ENCODE measurements at regions not wholly inside any gene's neighbourhood (a gene's known extent, or its start where the extent isn't known, plus 50 kb on each side); places are given as distances from the start of the nearest gene placed in this dataset.

GRCh38 chr16:13305019-13305755 lies 403.8 kb downstream of the SHISA9 start (continued):
- TF ChIP-seq POLR2H (tag; IDR thresholded peaks at IDR 0.05; ENCODE audit: low read depth) (no peak), ZEB2 (IDR thresholded peaks at IDR 0.05) (no peak), IRF1 (CRISPR knock-in tag; IDR thresholded peaks at IDR 0.05; ENCODE audit: borderline replicate concordance) (no peak), CTBP1 (IDR thresholded peaks at IDR 0.05; ENCODE audit: borderline replicate concordance) (no peak), MXI1 (IDR thresholded peaks at IDR 0.05; ENCODE audit: low read depth, low read length) (no peak), RAD21 (CRISPR knock-in tag; conservative IDR thresholded peaks at IDR 0.05 in 1 of 2, IDR thresholded peaks at IDR 0.05 in 1 of 2) (no peak), MTA2 (IDR thresholded peaks at IDR 0.05; ENCODE audit: low read depth) (no peak)

GRCh38 chr16:13306161-13306995 lies 405.0 kb downstream of the SHISA9 start:
- in situ Hi-C loops (cut with MboI) (no loop called here), intact Hi-C loops (cut with micrococcal nuclease) (no loop called here)
- Histone ChIP-seq H3K9me3 (replicated peaks; ENCODE audit: control insufficient read depth, insufficient read depth, low read depth, low read length) (no peaks in the 10 kb centered on the region), H4K20me1 (replicated peaks; ENCODE audit: control insufficient read depth, insufficient read depth, low read length) (no peaks in the 10 kb centered on the region), H3K79me2 (ENCODE audit: control insufficient read depth, insufficient read depth, low read length) (no peaks in the 10 kb centered on the region), H3K9ac (ENCODE audit: insufficient read depth in 1 of 2, low read depth in 2 of 2, low read length in 2 of 2) (no peak overlapping the region), H3K27ac (ENCODE audit: extremely low read depth, low read depth, low read length) (no peak overlapping the region), H3K4me2 (ENCODE audit: insufficient read depth, low read length) (no peak overlapping the region), H3K4me3 (no peak overlapping the region), H2AFZ (ENCODE audit: low read depth, low read length) (no peak overlapping the region), H3K27me3 (ENCODE audit: control insufficient read depth in 2 of 2, insufficient read depth in 2 of 2, low read length in 2 of 2) (no peaks in the 10 kb centered on the region), H3K36me3 (ENCODE audit: control insufficient read depth, insufficient read depth, low read length) (no peaks in the 10 kb centered on the region), H3K4me1 (replicated peaks in 1 of 2; ENCODE audit: control insufficient read depth in 2 of 2, insufficient read depth in 2 of 2, low read length in 2 of 2) (no peaks in the 10 kb centered on the region), H3K9me1 (ENCODE audit: control insufficient read depth, insufficient read depth, low read length) (no peaks in the 10 kb centered on the region)
- no peak for FAIRE-seq
- DNase-seq (ENCODE audit: extremely low read depth in 1 of 4, low spot score in 3 of 4), result no peak
- POLR2A ChIA-PET, result interaction anchor here (0.6 kb wide), 1 partner anchor 54 kb away, joined by 3 read pairs; no protein-coding TSS in a partner anchor
- CTCF ChIA-PET (ENCODE audit: low intra/inter-chr PET ratio), result no interaction called here
- ATAC-seq, result no peak
- 0% methylated on average over 2 of the region's 2 CpGs for WGBS (ENCODE audit: insufficient coverage, low coverage, missing lambda C conversion rate)
- BruUV-seq (replicated peaks), result no TSS peak
- TF ChIP-seq, protein P1, sequence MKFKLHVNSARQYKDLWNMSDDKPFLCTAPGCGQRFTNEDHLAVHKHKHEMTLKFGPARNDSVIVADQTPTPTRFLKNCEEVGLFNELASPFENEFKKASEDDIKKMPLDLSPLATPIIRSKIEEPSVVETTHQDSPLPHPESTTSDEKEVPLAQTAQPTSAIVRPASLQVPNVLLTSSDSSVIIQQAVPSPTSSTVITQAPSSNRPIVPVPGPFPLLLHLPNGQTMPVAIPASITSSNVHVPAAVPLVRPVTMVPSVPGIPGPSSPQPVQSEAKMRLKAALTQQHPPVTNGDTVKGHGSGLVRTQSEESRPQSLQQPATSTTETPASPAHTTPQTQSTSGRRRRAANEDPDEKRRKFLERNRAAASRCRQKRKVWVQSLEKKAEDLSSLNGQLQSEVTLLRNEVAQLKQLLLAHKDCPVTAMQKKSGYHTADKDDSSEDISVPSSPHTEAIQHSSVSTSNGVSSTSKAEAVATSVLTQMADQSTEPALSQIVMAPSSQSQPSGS (CRISPR knock-in tag; IDR thresholded peaks at IDR 0.05), result no peak
- TF ChIP-seq ATF4 (CRISPR knock-in tag; IDR thresholded peaks at IDR 0.05) (no peak), TAL1 (IDR thresholded peaks at IDR 0.05) (no peak), KLF13 (tag; IDR thresholded peaks at IDR 0.05; ENCODE audit: borderline replicate concordance, low read depth) (no peak), ZNF224 (CRISPR knock-in tag; IDR thresholded peaks at IDR 0.05) (no peak), C11orf30 (IDR thresholded peaks at IDR 0.05; ENCODE audit: low read depth) (no peak), SAFB2 (IDR thresholded peaks at IDR 0.05; ENCODE audit: borderline replicate concordance, low read depth, low read length, severe bottlenecking) (no peak), HDAC6 (IDR thresholded peaks at IDR 0.05; ENCODE audit: low read depth, low read length) (no peak)
